ENCODE measurements at regions not wholly inside any gene's neighbourhood (a gene's known extent, or its start where the extent isn't known, plus 50 kb on each side); places are given as distances from the start of the nearest gene placed in this dataset.

DNA sequence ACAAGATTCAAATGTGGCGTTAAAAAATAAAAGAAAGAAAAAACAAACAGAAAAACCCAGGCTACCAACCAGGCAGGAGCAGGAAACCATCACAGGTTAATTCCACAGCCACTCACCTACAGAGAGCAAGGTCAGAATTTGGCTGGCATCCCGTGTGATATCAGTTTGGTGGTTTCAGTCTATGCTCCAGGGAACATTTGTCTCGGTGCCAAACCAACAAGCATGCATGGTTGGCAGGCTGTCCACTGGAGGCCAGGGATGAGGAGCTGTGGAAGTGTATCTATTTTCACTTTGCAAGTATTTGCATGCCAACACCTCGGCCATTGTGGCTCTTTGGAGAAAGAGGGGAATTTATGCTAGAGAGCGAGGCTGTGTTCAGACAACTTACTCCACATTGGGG is 53.1 kb upstream of the PROX1 start:
- Histone ChIP-seq H4K20me1 (ENCODE audit: control insufficient read depth, insufficient read depth, low read depth, low read length) (no peaks in the 10 kb centered on the region), H3K27ac (ENCODE audit: low read depth, low read length) (no peak overlapping the region), H3K4me1 (ENCODE audit: control insufficient read depth, low read length) (no peaks in the 10 kb centered on the region), H3K9me2 (replicated peaks; ENCODE audit: control insufficient read depth, low read length) (no peaks in the 10 kb centered on the region), H3F3A (ENCODE audit: control insufficient read depth, insufficient read depth) (no peaks in the 10 kb centered on the region), H3K4me2 (ENCODE audit: low read length) (no peak overlapping the region), H3K4me3 (ENCODE audit: low read length) (no peak overlapping the region), H3K27me3 (ENCODE audit: control insufficient read depth, low read length) (no peaks in the 10 kb centered on the region), H3K9me3 (ENCODE audit: control insufficient read depth, insufficient read depth, low read length) (no peaks in the 10 kb centered on the region), H3K36me3 (ENCODE audit: control insufficient read depth, low read length) (no peaks in the 10 kb centered on the region), H3K79me2 (ENCODE audit: control insufficient read depth, low read length) (no peaks in the 10 kb centered on the region)
- no peak for TF ChIP-seq EZH2phosphoT487 (IDR thresholded peaks at IDR 0.05; ENCODE audit: borderline replicate concordance, low read length)
- TF ChIP-seq, protein P1, sequence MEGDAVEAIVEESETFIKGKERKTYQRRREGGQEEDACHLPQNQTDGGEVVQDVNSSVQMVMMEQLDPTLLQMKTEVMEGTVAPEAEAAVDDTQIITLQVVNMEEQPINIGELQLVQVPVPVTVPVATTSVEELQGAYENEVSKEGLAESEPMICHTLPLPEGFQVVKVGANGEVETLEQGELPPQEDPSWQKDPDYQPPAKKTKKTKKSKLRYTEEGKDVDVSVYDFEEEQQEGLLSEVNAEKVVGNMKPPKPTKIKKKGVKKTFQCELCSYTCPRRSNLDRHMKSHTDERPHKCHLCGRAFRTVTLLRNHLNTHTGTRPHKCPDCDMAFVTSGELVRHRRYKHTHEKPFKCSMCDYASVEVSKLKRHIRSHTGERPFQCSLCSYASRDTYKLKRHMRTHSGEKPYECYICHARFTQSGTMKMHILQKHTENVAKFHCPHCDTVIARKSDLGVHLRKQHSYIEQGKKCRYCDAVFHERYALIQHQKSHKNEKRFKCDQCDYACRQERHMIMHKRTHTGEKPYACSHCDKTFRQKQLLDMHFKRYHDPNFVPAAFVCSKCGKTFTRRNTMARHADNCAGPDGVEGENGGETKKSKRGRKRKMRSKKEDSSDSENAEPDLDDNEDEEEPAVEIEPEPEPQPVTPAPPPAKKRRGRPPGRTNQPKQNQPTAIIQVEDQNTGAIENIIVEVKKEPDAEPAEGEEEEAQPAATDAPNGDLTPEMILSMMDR (IDR thresholded peaks at IDR 0.05; ENCODE audit: low read depth, low read length, poor library complexity, severe bottlenecking), result no peak

DNA sequence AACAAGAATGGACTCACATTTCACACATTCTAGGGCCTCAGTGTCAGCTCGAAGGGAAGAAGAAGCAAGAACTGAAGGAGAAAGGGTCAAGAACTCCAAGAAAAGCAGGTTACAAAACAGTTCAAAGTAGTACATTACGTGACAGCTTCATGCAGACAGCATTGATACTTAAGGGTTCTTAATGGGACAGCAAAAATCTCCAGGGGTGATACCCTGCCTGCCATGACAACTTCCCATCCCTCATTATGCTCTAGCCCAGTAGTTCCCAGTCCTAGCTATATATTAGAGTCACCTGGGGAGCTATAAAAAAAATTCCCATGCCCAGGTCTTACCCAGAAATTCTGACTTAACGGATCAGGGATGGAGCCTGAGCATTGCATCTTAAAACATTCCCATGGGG is 51.2 kb upstream of the PROX1 start:
- no peaks in the 10 kb centered on the region for H3K27me3 ChIP-seq (ENCODE audit: control insufficient read depth, low read length)
- H3K79me2 ChIP-seq (ENCODE audit: control insufficient read depth, low read length), result no peaks in the 10 kb centered on the region

More for the DNA sequence above, 51.2 kb upstream of the PROX1 start:
- peaks cover 9% of the 10 kb centered on the region for H3K4me1 ChIP-seq (ENCODE audit: control insufficient read depth, low read length)
- no peaks in the 10 kb centered on the region for H4K20me1 ChIP-seq (ENCODE audit: control insufficient read depth, insufficient read depth, low read depth, low read length)
- H3K4me2 ChIP-seq (ENCODE audit: low read length), result no peak overlapping the region
- TF ChIP-seq EZH2phosphoT487 (IDR thresholded peaks at IDR 0.05; ENCODE audit: borderline replicate concordance, low read length), result no peak
- TF ChIP-seq, protein P1 (IDR thresholded peaks at IDR 0.05; ENCODE audit: low read depth, low read length, poor library complexity, severe bottlenecking), result no peak
- H3K36me3 ChIP-seq (ENCODE audit: control insufficient read depth, low read length), result no peaks in the 10 kb centered on the region
- H3F3A ChIP-seq (ENCODE audit: control insufficient read depth, insufficient read depth), result no peaks in the 10 kb centered on the region
- H3K27ac ChIP-seq (ENCODE audit: low read depth, low read length), result no peak overlapping the region
- no peaks in the 10 kb centered on the region for H3K9me3 ChIP-seq (ENCODE audit: control insufficient read depth, insufficient read depth, low read length)
- no peak overlapping the region for H3K4me3 ChIP-seq (ENCODE audit: low read length)
- H3K9me2 ChIP-seq (replicated peaks; ENCODE audit: control insufficient read depth, low read length), result no peaks in the 10 kb centered on the region
